OCI-LY3 (cell line): ENCODE measurements at regions not wholly inside any gene's neighbourhood (a gene's known extent, or its start where the extent isn't known, plus 50 kb on each side); places are given as distances from the start of the nearest gene placed in this dataset.
A peak's percentile ranks its signal among the peaks of the same experiment; 100 is the strongest.
"Not testable (repeated sequence)": the region's sequence is repeated elsewhere in the genome, so short reads cannot be mapped to it uniquely, and the experiment has no call there.

Experiments
- H2AFZ ChIP-seq: fragments of 200-600, 300-600 bp; shearing (Covaris generic); 2 replicates; pipeline ENCODE4 v1.6.0; 2014; ENCODE audit warnings: antibody characterized with exemption, low read depth, low read length
- H3K27ac ChIP-seq: fragments of 200-600, 300-600 bp; sonication (generic); 2 replicates; pipeline ENCODE4 v1.5.1; 2014; ENCODE audit warnings: mild to moderate bottlenecking, low read length, moderate library complexity, mixed read lengths
- H3K27me3 ChIP-seq: fragments of 200-600, 300-600 bp; sonication (generic); 2 replicates; pipeline ENCODE4 v1.6.1; 2014; ENCODE audit warnings: low read depth, low read length, mixed read lengths
- H3K36me3 ChIP-seq: fragments of 200-600, 300-600 bp; sonication (generic); replicated peaks from 2 replicates; pipeline ENCODE3; 2014; ENCODE audit warnings: low read depth, low read length, mixed read lengths
- H3K4me1 ChIP-seq: fragments of 300-600, 200-600 bp; sonication (generic); 2 replicates; pipeline ENCODE4 v1.6.1; 2014; ENCODE audit warnings: low read length, mixed read lengths
- H3K4me2 ChIP-seq: fragments of 200-600, 300-600 bp; sonication (generic); 2 replicates; pipeline ENCODE4 v1.6.1; 2014; ENCODE audit warnings: low read length, mixed read lengths
- H3K4me3 ChIP-seq: fragments of 300-600, 200-600 bp; sonication (generic); 2 replicates; pipeline ENCODE4 v1.5.1; 2014; ENCODE audit warnings: antibody characterized with exemption, mild to moderate bottlenecking, low read length, moderate library complexity
- H3K79me2 ChIP-seq: fragments of 300-600, 200-600 bp; shearing (Covaris generic); 2 replicates; pipeline ENCODE4 v1.6.1; 2014; ENCODE audit warnings: mild to moderate bottlenecking, low read length, mixed read lengths
- H3K9ac ChIP-seq: fragments of 300-600, 200-600 bp; shearing (Covaris generic); 2 replicates; pipeline ENCODE4 v1.6.0; 2014; ENCODE audit warnings: mild to moderate bottlenecking, low read length, moderate library complexity
- H3K9me3 ChIP-seq: fragments of 200-600, 300-600 bp; shearing (Covaris generic); 2 replicates; pipeline ENCODE4 v1.6.1; 2014; ENCODE audit warnings: low read length, mixed read lengths; ENCODE audit not compliant: insufficient read depth
- H4K20me1 ChIP-seq: fragments of 200-600, 300-600 bp; sonication (generic); 2 replicates; pipeline ENCODE4 v1.6.1; 2016; ENCODE audit warnings: low read length, mixed read lengths; ENCODE audit not compliant: insufficient read depth
- EZH2phosphoT487 ChIP-seq: fragments of 200-600 bp; shearing (Covaris generic); IDR thresholded peaks from 2 replicates; pipeline ENCODE4 v1.6.1; 2018; ENCODE audit warnings: antibody characterized with exemption, mixed run types, low read depth
- TF ChIP-seq, protein P1 (sequence below): fragments of 200-600, 300-600 bp; sonication (generic); IDR thresholded peaks from 2 replicates; pipeline ENCODE4 v1.5.1; 2014; ENCODE audit warnings: antibody characterized with exemption, low read length, low read depth

GRCh38 chr22:25281675-25282345 is 62.4 kb downstream of the CRYBB2 start:
- TF ChIP-seq EZH2phosphoT487, result no peak
- TF ChIP-seq, protein P1, sequence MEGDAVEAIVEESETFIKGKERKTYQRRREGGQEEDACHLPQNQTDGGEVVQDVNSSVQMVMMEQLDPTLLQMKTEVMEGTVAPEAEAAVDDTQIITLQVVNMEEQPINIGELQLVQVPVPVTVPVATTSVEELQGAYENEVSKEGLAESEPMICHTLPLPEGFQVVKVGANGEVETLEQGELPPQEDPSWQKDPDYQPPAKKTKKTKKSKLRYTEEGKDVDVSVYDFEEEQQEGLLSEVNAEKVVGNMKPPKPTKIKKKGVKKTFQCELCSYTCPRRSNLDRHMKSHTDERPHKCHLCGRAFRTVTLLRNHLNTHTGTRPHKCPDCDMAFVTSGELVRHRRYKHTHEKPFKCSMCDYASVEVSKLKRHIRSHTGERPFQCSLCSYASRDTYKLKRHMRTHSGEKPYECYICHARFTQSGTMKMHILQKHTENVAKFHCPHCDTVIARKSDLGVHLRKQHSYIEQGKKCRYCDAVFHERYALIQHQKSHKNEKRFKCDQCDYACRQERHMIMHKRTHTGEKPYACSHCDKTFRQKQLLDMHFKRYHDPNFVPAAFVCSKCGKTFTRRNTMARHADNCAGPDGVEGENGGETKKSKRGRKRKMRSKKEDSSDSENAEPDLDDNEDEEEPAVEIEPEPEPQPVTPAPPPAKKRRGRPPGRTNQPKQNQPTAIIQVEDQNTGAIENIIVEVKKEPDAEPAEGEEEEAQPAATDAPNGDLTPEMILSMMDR, result no peak
- Histone ChIP-seq H3K79me2 (no peaks in the 10 kb centered on the region), H3K4me1 (no peaks in the 10 kb centered on the region), H3K9me3 (no peaks in the 10 kb centered on the region), H3K27me3 (no peaks in the 10 kb centered on the region), H3K9ac (no peak overlapping the region), H4K20me1 (no peaks in the 10 kb centered on the region), H3K27ac (peak overlapping the region; percentile 58), H3K4me3 (0 out of 2 replicates have a peak overlapping the region, but pooled peaks have one; percentile 26), H2AFZ (no peak overlapping the region), H3K36me3 (no peaks in the 10 kb centered on the region), H3K4me2 (no peak overlapping the region)

- no peaks in the 10 kb centered on the region for H3K4me1 ChIP-seq
- H4K20me1 ChIP-seq, result no peaks in the 10 kb centered on the region
- H3K27me3 ChIP-seq, result no peaks in the 10 kb centered on the region
- TF ChIP-seq EZH2phosphoT487, result no peak
- TF ChIP-seq, protein P1, result no peak
- no peak overlapping the region for H2AFZ ChIP-seq
- H3K36me3 ChIP-seq, result no peaks in the 10 kb centered on the region
- no peak overlapping the region for H3K4me3 ChIP-seq
- H3K9ac ChIP-seq, result no peak overlapping the region
- no peaks in the 10 kb centered on the region for H3K9me3 ChIP-seq
- H3K27ac ChIP-seq, result no peak overlapping the region
- H3K79me2 ChIP-seq, result no peaks in the 10 kb centered on the region
- H3K4me2 ChIP-seq, result no peak overlapping the region
These were observed 62.9 kb downstream of the CRYBB2 start for GRCh38 chr22:25282346-25282670.

- Histone ChIP-seq H3K79me2 (no peaks in the 10 kb centered on the region), H2AFZ (no peak overlapping the region), H3K36me3 (no peaks in the 10 kb centered on the region), H3K9ac (no peak overlapping the region), H3K9me3 (no peaks in the 10 kb centered on the region), H3K27me3 (no peaks in the 10 kb centered on the region), H3K4me3 (no peak overlapping the region), H3K4me2 (no peak overlapping the region), H3K4me1 (no peaks in the 10 kb centered on the region), H4K20me1 (no peaks in the 10 kb centered on the region), H3K27ac (no peak overlapping the region)
- no peak for TF ChIP-seq EZH2phosphoT487
- TF ChIP-seq, protein P1, result no peak
These were observed 63.5 kb downstream of the CRYBB2 start for GRCh38 chr22:25282671-25283561.

DNA sequence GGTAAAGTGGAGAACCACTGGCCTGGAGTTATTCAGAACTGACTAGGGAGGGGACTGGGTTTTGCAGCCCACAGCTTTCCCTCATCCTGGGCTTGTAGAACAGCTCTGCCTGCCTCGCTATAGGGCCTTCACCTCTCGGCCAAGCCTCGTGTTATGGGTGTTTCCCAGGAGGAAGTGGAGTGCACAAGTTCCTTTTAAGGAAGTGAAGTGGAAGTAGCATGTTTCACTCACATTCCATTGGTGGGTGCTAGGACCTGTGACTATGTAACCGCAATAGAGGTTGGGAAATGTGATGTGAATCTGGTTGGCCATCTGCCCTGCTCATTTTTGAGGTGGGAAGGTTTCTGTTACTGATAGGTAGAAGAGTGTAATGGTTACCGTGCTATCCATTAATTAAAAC is 69.0 kb downstream of the CRYBB2 start:
- H3K36me3 ChIP-seq, H3K9me3 ChIP-seq, H3K27me3 ChIP-seq, H3K27ac ChIP-seq, H3K4me1 ChIP-seq, H3K4me3 ChIP-seq, H2AFZ ChIP-seq, H3K9ac ChIP-seq, H4K20me1 ChIP-seq, H3K4me2 ChIP-seq, H3K79me2 ChIP-seq: not testable (repeated sequence)

DNA sequence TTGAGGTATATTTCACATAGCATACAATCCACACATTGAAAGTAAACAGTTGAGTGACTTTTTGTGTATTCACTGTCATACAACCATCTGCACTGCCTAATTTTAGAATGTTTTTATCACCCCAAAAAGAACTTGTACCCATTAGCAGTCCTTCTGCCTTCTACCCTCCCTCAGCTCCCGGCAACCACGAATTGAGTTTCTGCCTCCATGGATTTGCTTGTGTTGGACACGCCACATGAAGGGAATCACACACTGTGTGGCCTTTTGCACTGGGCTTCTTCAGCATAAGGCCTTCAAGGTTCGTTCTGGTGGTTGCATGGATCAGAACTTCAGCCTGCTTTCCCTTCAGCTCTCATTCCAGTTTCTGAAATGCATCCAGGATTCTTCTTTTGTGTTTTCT is 82.5 kb downstream of the CRYBB2 start:
- not testable (repeated sequence) for H3K27ac ChIP-seq, H3K4me3 ChIP-seq, H3K4me2 ChIP-seq, H4K20me1 ChIP-seq, H3K36me3 ChIP-seq, H3K4me1 ChIP-seq, H3K9me3 ChIP-seq, H3K9ac ChIP-seq, H2AFZ ChIP-seq, H3K79me2 ChIP-seq
- peaks cover 27% of the 10 kb centered on the region for H3K27me3 ChIP-seq

- not testable (repeated sequence) for H3K4me2 ChIP-seq, H3K4me1 ChIP-seq, H3K9ac ChIP-seq, H3K27ac ChIP-seq, H3K9me3 ChIP-seq, H3K4me3 ChIP-seq, H3K79me2 ChIP-seq, H3K36me3 ChIP-seq, H4K20me1 ChIP-seq, H3K27me3 ChIP-seq, H2AFZ ChIP-seq
These were observed 90.1 kb downstream of the CRYBB2 start for GRCh38 chr22:25309586-25309985.

- H3K9me3 ChIP-seq, H3K4me3 ChIP-seq, H3K79me2 ChIP-seq, H3K4me2 ChIP-seq, H3K9ac ChIP-seq, H2AFZ ChIP-seq, H3K36me3 ChIP-seq, H3K27me3 ChIP-seq, H3K4me1 ChIP-seq, H4K20me1 ChIP-seq, H3K27ac ChIP-seq: not testable (repeated sequence)
These were observed 92.5 kb downstream of the CRYBB2 start for GRCh38 chr22:25311924-25312323.
